ENCODE measurements at regions not wholly inside any gene's neighbourhood (a gene's known extent, or its start where the extent isn't known, plus 50 kb on each side); places are given as distances from the start of the nearest gene placed in this dataset.

- TF ChIP-seq CTCF (IDR thresholded peaks at IDR 0.05; ENCODE audit: low read depth, low read length, poor library complexity, severe bottlenecking) (no peak), EZH2phosphoT487 (IDR thresholded peaks at IDR 0.05; ENCODE audit: borderline replicate concordance, low read length) (no peak)
These were observed 286.8 kb upstream of the UMPS start for GRCh38 chr3:124443446-124443845.

Measured in DOHH2 (cell line).